K562 (cell line): ENCODE measurements at regions not wholly inside any gene's neighbourhood (a gene's known extent, or its start where the extent isn't known, plus 50 kb on each side); places are given as distances from the start of the nearest gene placed in this dataset.

Source experiments
- ATAC-seq: fragments of 200-7000 bp; cut with Tn5 transposase; 3 replicates; pipeline ENCODE4 v1.9.1; 2020; ENCODE audit warnings: moderate library complexity
- BruUV-seq: library from RNA; stranded (reverse); fragments of 400-500 nt; replicated peaks from 2 replicates; lab custom pipeline; 2021; lab: Mats Ljungman, UMichigan
- CTCF ChIA-PET: fragments of 300-600 bp; formaldehyde crosslinking; extraction: SDS; loops from one replicate; lab custom pipeline; 2021; ENCODE audit warnings: low intra/inter-chr PET ratio; lab: Yijun Ruan, JAX
- POLR2A ChIA-PET: fragments of 300-600, 350-650 bp; sonication (Branson Sonifier 250); formaldehyde crosslinking; extraction: SDS; loops from one replicate; lab custom pipeline; 2021; ENCODE audit warnings: antibody characterized with exemption, inconsistent platforms; lab: Yijun Ruan, JAX
- DNase-seq, 4 experiments: peaks; one replicate each; pipeline versions ENCODE4 v3.0.0 to v3.0.0-alpha.2; 2011 to 2018; ENCODE audit warnings: low spot score in 3 of 4, mixed read lengths in 3 of 4; ENCODE audit errors: extremely low read depth in 1 of 4
- FAIRE-seq: peaks from 2 replicates; lab custom pipeline; 2011; peaks lifted over from hg19 to GRCh38; lab: Jason Lieb, UNC
- H2AFZ ChIP-seq: 2 replicates; pipeline ENCODE4 v1.6.0; 2011; ENCODE audit warnings: low read depth, low read length, control low read depth, inconsistent platforms
- H3K27ac ChIP-seq: fragments of 200-600 bp; 3 replicates; pipeline ENCODE4 v1.8.0; 2011; ENCODE audit warnings: low read depth, mild to moderate bottlenecking, control low read depth, inconsistent platforms, low read length, moderate library complexity, mixed read lengths; ENCODE audit errors: extremely low read depth
- H3K27me3 ChIP-seq, 2 experiments: fragments of 300-600 bp in 1 of 2; 2 replicates in 1 of 2; 3 replicates in 1 of 2; pipeline versions ENCODE4 v1.6.0 to v1.8.0; 2011; ENCODE audit warnings: inconsistent platforms in 2 of 2, low read length in 2 of 2, mild to moderate bottlenecking in 1 of 2, mixed read lengths in 1 of 2, moderate library complexity in 1 of 2; ENCODE audit not compliant: control insufficient read depth in 2 of 2, insufficient read depth in 2 of 2
- H3K36me3 ChIP-seq: fragments of 300-600 bp; 3 replicates; pipeline ENCODE4 v1.8.0; 2011; ENCODE audit warnings: mild to moderate bottlenecking, low read length, inconsistent platforms; ENCODE audit not compliant: control insufficient read depth, insufficient read depth
- H3K4me1 ChIP-seq, 2 experiments: fragments of 200-600 bp in 1 of 2; replicated peaks in 1 of 2; 2 replicates in 1 of 2; 3 replicates in 1 of 2; pipeline versions ENCODE4 v1.5.1 to v1.8.0; 2011; ENCODE audit warnings: inconsistent platforms in 2 of 2, low read length in 2 of 2, mild to moderate bottlenecking in 1 of 2, mixed read lengths in 1 of 2, moderate library complexity in 1 of 2; ENCODE audit not compliant: control insufficient read depth in 2 of 2, insufficient read depth in 2 of 2
- H3K4me2 ChIP-seq: 2 replicates; pipeline ENCODE4 v1.6.1; 2011; ENCODE audit warnings: low read length, control low read depth, inconsistent platforms, mixed read lengths; ENCODE audit not compliant: insufficient read depth
- H3K4me3 ChIP-seq: fragments of 200-600 bp; sonication (generic), shearing (Covaris generic); 2 replicates; pipeline ENCODE4 v1.5.1; 2016; ENCODE audit warnings: control low read depth, inconsistent platforms
- H3K79me2 ChIP-seq: fragments of 200-600 bp; 3 replicates; pipeline ENCODE4 v1.8.0; 2011; ENCODE audit warnings: low read length, inconsistent platforms; ENCODE audit not compliant: control insufficient read depth, insufficient read depth
- H3K9ac ChIP-seq, 2 experiments: 2 replicates each; pipeline versions ENCODE4 v1.6.0 to v1.6.1; 2011; ENCODE audit warnings: low read depth in 2 of 2, low read length in 2 of 2, control low read depth in 1 of 2, inconsistent platforms in 1 of 2, mild to moderate bottlenecking in 1 of 2, mixed read lengths in 1 of 2; ENCODE audit not compliant: insufficient read depth in 1 of 2
- H3K9me1 ChIP-seq: one replicate; pipeline ENCODE4 v1.6.0; 2011; ENCODE audit warnings: inconsistent platforms, mild to moderate bottlenecking, low read length, moderate library complexity; ENCODE audit not compliant: control insufficient read depth, insufficient read depth
- H3K9me3 ChIP-seq: replicated peaks from 2 replicates; pipeline ENCODE4 v1.5.1; 2011; ENCODE audit warnings: low read depth, low read length, inconsistent platforms; ENCODE audit not compliant: control insufficient read depth, insufficient read depth
- H4K20me1 ChIP-seq: replicated peaks from 2 replicates; pipeline ENCODE4 v1.6.1; 2011; ENCODE audit warnings: low read length, inconsistent platforms, mixed read lengths; ENCODE audit not compliant: control insufficient read depth, insufficient read depth
- AFF1 ChIP-seq, 2 experiments: fragments of 450-650 bp; IDR thresholded peaks; 2 replicates each; pipeline ENCODE4 v1.6.1; 2018; ENCODE audit warnings: mild to moderate bottlenecking in 2 of 2, low read depth in 1 of 2; ENCODE audit not compliant: partially characterized antibody in 2 of 2
- CBX1 ChIP-seq: sonication (generic); IDR thresholded peaks from 2 replicates; pipeline ENCODE4 v1.6.1; 2016; ENCODE audit warnings: antibody characterized with exemption, low read depth, mild to moderate bottlenecking
- IRF1 ChIP-seq: sonication (generic); formaldehyde crosslinking; IDR thresholded peaks from 2 replicates; pipeline ENCODE4 v1.8.0; 2022; ENCODE audit warnings: missing genetic modification reagents, mild to moderate bottlenecking, borderline replicate concordance
- KDM2B ChIP-seq: fragments of 250-450 bp; sonication (Bioruptor Pico); IDR thresholded peaks from 2 replicates; pipeline ENCODE4 v1.8.0; 2021; ENCODE audit warnings: mild to moderate bottlenecking, moderate library complexity
- TFE3 ChIP-seq: fragments of 450-650 bp; formaldehyde crosslinking; IDR thresholded peaks from 2 replicates; pipeline ENCODE4 v1.4.0; 2020; ENCODE audit warnings: mild to moderate bottlenecking, mixed read lengths
- U2AF1 ChIP-seq: fragments of 200-400 bp; formaldehyde crosslinking; optimal IDR thresholded peaks from 2 replicates; pipeline ENCODE3; 2017; ENCODE audit warnings: mild to moderate bottlenecking, low read depth, low read length, moderate library complexity
- VEZF1 ChIP-seq: fragments of 200-800 bp; sonication (Bioruptor generic); IDR thresholded peaks from 2 replicates; pipeline ENCODE4 v1.6.1; 2017; ENCODE audit warnings: missing genetic modification characterization, missing compliant biosample characterization
- ZBTB9 ChIP-seq: fragments of 450-650 bp; formaldehyde crosslinking; IDR thresholded peaks from 2 replicates; pipeline ENCODE4 v1.4.0; 2020; ENCODE audit warnings: mild to moderate bottlenecking, moderate library complexity
- ZNF551 ChIP-seq: fragments of 250-450 bp; sonication (Bioruptor Pico); IDR thresholded peaks from 2 replicates; pipeline ENCODE4 v1.5.0; 2021; ENCODE audit warnings: mild to moderate bottlenecking, moderate library complexity
- whole genome bisulfite sequencing: fragments of 100-300 bp; shearing (Covaris generic); methylation state at CpG from one replicate; pipeline ENCODE4 v1.1.6; 2016; ENCODE audit warnings: low coverage, mixed read lengths; ENCODE audit not compliant: insufficient coverage; ENCODE audit errors: missing lambda C conversion rate; 5-methylcytosine and 5-hydroxymethylcytosine counted together
- in situ Hi-C: fragments of 300-500 bp; cut with MboI; formaldehyde crosslinking; loops from 4 replicates; pipeline ENCODE4 v1.15.0; 2018; ENCODE audit warnings: inconsistent platforms, mixed read lengths
- intact Hi-C: fragments of 100-400 bp; cut with micrococcal nuclease; formaldehyde crosslinking; loops from 2 replicates; pipeline ENCODE4 v1.14.2; 2022

GRCh38 chr1:82287556-82287955 lies 486.8 kb downstream of the ADGRL2 start:
- POLR2A ChIA-PET, result no interaction called here
- no peaks in the 10 kb centered on the region for H4K20me1 ChIP-seq
- no peaks in the 10 kb centered on the region for H3K79me2 ChIP-seq
- FAIRE-seq, result no peak
- no peaks in the 10 kb centered on the region for H3K9me3 ChIP-seq
- 0% methylated on average over 3 of the region's 3 CpGs for WGBS
- H3K4me2 ChIP-seq, result no peak overlapping the region
- TF ChIP-seq ZBTB9 (CRISPR knock-in tag) (no peak), ZNF551 (no peak), AFF1 (IDR thresholded peaks at IDR 0.05; ENCODE audit: low read depth in 1 of 2, partially characterized antibody in 2 of 2) (no peak), KDM2B (CRISPR knock-in tag) (no peak), IRF1 (no peak), VEZF1 (CRISPR knock-in tag) (no peak), TFE3 (CRISPR knock-in tag) (no peak), CBX1 (no peak), U2AF1 (no peak)
- TF ChIP-seq, all 486 proteins: peak for 0
- BruUV-seq, result no TSS peak
- Histone ChIP-seq H3K4me1 (no peaks in the 10 kb centered on the region), H3K4me3 (no peak overlapping the region), H3K27me3 (no peaks in the 10 kb centered on the region), H3K9ac (no peak overlapping the region), H3K9me1 (no peaks in the 10 kb centered on the region), H2AFZ (no peak overlapping the region), H3K36me3 (no peaks in the 10 kb centered on the region), H3K27ac (no peak overlapping the region)
- DNase-seq, result no peak
- CTCF ChIA-PET, result no interaction called here
- intact Hi-C loops (no loop called here), in situ Hi-C loops (no loop called here)
- no peak for ATAC-seq
